Panc1 (cell line): ENCODE measurements at regions not wholly inside any gene's neighbourhood (a gene's known extent, or its start where the extent isn't known, plus 50 kb on each side); places are given as distances from the start of the nearest gene placed in this dataset.

Experiments used
- ATAC-seq: fragments of 200-7000 bp; cut with Tn5 transposase; 2 replicates; pipeline ENCODE4 v1.9.1; 2020; ENCODE audit warnings: mild to moderate bottlenecking, moderate library complexity
- BruUV-seq: library from RNA; stranded (reverse); fragments of 400-500 nt; replicated peaks from 2 replicates; lab custom pipeline; 2021; lab: Mats Ljungman, UMichigan
- CTCF ChIA-PET: fragments of 300-600 bp; sonication (Branson Sonifier 250); formaldehyde crosslinking; loops from one replicate; lab custom pipeline; 2022; ENCODE audit warnings: antibody characterized with exemption; lab: Charles Lee
- POLR2A ChIA-PET: fragments of 300-600 bp; sonication (Branson Sonifier 250); formaldehyde crosslinking; loops from one replicate; lab custom pipeline; 2022; ENCODE audit warnings: antibody characterized with exemption; lab: Charles Lee
- DNase-seq: peaks from one replicate; pipeline ENCODE4 v3.0.0-alpha.2; 2010; ENCODE audit warnings: low read depth, low spot score
- H3K27ac ChIP-seq: 2 replicates; pipeline ENCODE4 v1.5.1; 2011; ENCODE audit warnings: mild to moderate bottlenecking, low read length, inconsistent platforms
- H3K27me3 ChIP-seq: fragments of 200-500 bp; sonication (Bioruptor generic); 2 replicates; pipeline ENCODE4 v1.6.0; 2014; ENCODE audit warnings: low read length, inconsistent platforms; ENCODE audit not compliant: control insufficient read depth, insufficient read depth
- H3K36me3 ChIP-seq: fragments of 200-500 bp; sonication (Bioruptor generic); 2 replicates; pipeline ENCODE4 v1.5.1; 2014; ENCODE audit warnings: inconsistent platforms, mild to moderate bottlenecking, low read length, moderate library complexity; ENCODE audit not compliant: control insufficient read depth, insufficient read depth
- H3K4me1 ChIP-seq: 2 replicates; pipeline ENCODE4 v1.5.1; 2011; ENCODE audit warnings: inconsistent platforms, mild to moderate bottlenecking, low read length, moderate library complexity; ENCODE audit not compliant: control insufficient read depth, insufficient read depth
- H3K4me3 ChIP-seq, 2 experiments: 2 replicates each; pipeline ENCODE4 v1.5.1; 2011 to 2012; ENCODE audit warnings: low read depth in 2 of 2, low read length in 2 of 2, mild to moderate bottlenecking in 2 of 2, inconsistent platforms in 1 of 2, moderate library complexity in 1 of 2
- H3K9me3 ChIP-seq: fragments of 200-500 bp; sonication (Bioruptor generic); 2 replicates; pipeline ENCODE4 v1.5.1; 2014; ENCODE audit warnings: low read depth, mild to moderate bottlenecking, inconsistent platforms, low read length, moderate library complexity; ENCODE audit not compliant: control insufficient read depth, insufficient read depth
- POLR2AphosphoS5 ChIP-seq: IDR thresholded peaks from 2 replicates; pipeline ENCODE4 v1.6.1; 2012; ENCODE audit warnings: mild to moderate bottlenecking, low read depth, low read length, moderate library complexity
- SIN3A ChIP-seq: IDR thresholded peaks from 2 replicates; pipeline ENCODE4 v1.6.1; 2012; ENCODE audit warnings: low read depth, mild to moderate bottlenecking, low read length, moderate library complexity, borderline replicate concordance; ENCODE audit not compliant: insufficient read depth
- TCF7L2 ChIP-seq: IDR thresholded peaks from 2 replicates; pipeline ENCODE4 v1.6.1; 2011; ENCODE audit warnings: mild to moderate bottlenecking, low read depth, low read length, inconsistent platforms
- in situ Hi-C: cut with HindIII; loops from 2 replicates; pipeline ENCODE4 v1.10.0; 2016; ENCODE audit warnings: low sequenced_read_pairs, low pct_unique_long_range_greater_than_20kb
- intact Hi-C: fragments of 100-400 bp; cut with micrococcal nuclease; formaldehyde crosslinking; loops from one replicate; pipeline ENCODE4 v1.10.0; 2022; ENCODE audit not compliant: unreplicated experiment
- TF ChIP-seq, protein P1 (sequence below), 2 experiments: IDR thresholded peaks; 2 replicates each; pipeline ENCODE4 v1.6.1; 2011 to 2012; ENCODE audit warnings: low read depth in 2 of 2, control low read depth in 1 of 2, low read length in 1 of 2, mild to moderate bottlenecking in 1 of 2, moderate library complexity in 1 of 2; ENCODE audit not compliant: insufficient read depth in 1 of 2
- TF ChIP-seq, protein P2 (sequence below): fragments of 450-650 bp; IDR thresholded peaks from 2 replicates; pipeline ENCODE4 v1.5.1; 2017; ENCODE audit warnings: mild to moderate bottlenecking

DNA sequence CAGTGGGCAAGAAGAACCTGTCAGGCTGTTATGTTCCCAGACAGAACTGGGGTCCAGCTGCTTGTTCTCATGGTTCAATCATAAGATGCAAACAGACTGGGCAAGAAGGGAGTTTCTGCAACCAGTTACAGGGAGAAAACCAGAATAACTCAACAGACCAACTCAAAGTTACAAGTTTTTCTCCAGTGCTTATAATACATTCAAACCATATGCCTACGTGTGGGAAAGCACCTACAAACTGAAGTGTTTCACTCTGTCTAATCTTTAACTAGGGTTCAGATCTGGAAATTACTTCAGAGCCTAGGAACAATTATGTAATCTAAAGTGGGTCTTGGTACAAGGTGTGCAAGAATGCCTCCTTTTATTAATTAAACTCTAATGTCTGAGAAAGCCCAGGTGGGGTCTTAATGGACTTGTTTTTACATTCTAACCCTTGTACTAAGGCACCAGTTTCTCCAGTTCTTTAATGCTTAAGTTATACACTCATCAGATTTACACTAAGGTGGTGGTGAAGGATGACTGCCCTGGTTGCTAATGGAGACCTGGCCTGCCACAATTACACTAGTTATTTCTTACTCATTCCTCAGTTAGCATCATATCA lies 951.9 kb downstream of the TSN start:
- ATAC-seq, result no peak
- no TSS peak for BruUV-seq
- Histone ChIP-seq H3K36me3 (no peaks in the 10 kb centered on the region), H3K27me3 (no peaks in the 10 kb centered on the region), H3K4me3 (no peak overlapping the region), H3K4me1 (no peaks in the 10 kb centered on the region), H3K9me3 (no peaks in the 10 kb centered on the region), H3K27ac (no peak overlapping the region)
- DNase-seq, result no peak
- CTCF ChIA-PET, result no interaction called here
- intact Hi-C loops, result no loop called here
- POLR2A ChIA-PET, result no interaction called here
- no peak for TF ChIP-seq SIN3A
- TF ChIP-seq TCF7L2, result no peak
- TF ChIP-seq, protein P1, sequence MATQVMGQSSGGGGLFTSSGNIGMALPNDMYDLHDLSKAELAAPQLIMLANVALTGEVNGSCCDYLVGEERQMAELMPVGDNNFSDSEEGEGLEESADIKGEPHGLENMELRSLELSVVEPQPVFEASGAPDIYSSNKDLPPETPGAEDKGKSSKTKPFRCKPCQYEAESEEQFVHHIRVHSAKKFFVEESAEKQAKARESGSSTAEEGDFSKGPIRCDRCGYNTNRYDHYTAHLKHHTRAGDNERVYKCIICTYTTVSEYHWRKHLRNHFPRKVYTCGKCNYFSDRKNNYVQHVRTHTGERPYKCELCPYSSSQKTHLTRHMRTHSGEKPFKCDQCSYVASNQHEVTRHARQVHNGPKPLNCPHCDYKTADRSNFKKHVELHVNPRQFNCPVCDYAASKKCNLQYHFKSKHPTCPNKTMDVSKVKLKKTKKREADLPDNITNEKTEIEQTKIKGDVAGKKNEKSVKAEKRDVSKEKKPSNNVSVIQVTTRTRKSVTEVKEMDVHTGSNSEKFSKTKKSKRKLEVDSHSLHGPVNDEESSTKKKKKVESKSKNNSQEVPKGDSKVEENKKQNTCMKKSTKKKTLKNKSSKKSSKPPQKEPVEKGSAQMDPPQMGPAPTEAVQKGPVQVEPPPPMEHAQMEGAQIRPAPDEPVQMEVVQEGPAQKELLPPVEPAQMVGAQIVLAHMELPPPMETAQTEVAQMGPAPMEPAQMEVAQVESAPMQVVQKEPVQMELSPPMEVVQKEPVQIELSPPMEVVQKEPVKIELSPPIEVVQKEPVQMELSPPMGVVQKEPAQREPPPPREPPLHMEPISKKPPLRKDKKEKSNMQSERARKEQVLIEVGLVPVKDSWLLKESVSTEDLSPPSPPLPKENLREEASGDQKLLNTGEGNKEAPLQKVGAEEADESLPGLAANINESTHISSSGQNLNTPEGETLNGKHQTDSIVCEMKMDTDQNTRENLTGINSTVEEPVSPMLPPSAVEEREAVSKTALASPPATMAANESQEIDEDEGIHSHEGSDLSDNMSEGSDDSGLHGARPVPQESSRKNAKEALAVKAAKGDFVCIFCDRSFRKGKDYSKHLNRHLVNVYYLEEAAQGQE (IDR thresholded peaks at IDR 0.05; ENCODE audit: insufficient read depth in 1 of 2, low read depth in 2 of 2, low read length in 1 of 2), result no peak
- TF ChIP-seq, protein P2, sequence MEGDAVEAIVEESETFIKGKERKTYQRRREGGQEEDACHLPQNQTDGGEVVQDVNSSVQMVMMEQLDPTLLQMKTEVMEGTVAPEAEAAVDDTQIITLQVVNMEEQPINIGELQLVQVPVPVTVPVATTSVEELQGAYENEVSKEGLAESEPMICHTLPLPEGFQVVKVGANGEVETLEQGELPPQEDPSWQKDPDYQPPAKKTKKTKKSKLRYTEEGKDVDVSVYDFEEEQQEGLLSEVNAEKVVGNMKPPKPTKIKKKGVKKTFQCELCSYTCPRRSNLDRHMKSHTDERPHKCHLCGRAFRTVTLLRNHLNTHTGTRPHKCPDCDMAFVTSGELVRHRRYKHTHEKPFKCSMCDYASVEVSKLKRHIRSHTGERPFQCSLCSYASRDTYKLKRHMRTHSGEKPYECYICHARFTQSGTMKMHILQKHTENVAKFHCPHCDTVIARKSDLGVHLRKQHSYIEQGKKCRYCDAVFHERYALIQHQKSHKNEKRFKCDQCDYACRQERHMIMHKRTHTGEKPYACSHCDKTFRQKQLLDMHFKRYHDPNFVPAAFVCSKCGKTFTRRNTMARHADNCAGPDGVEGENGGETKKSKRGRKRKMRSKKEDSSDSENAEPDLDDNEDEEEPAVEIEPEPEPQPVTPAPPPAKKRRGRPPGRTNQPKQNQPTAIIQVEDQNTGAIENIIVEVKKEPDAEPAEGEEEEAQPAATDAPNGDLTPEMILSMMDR, result no peak
- no peak for TF ChIP-seq POLR2AphosphoS5
- in situ Hi-C loops, result no loop called here

DNA sequence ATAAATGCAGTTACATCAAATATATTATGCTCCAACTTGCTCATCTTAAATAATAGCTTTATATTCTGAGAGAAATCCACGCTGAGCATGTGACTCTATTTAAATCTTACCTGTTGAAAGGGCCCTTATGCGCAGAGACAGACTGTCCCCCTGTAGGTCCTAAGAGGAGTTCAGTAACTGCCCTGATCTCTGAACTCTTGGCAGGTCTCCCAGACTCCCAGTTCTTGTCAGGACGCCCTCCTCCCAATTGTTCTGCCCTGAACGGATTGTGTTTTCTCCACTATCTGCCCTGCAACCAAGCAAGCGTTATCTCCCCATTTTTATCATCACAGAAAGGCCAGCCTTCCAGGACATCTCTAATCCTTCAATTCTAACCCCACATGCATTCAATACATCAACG lies 954.6 kb downstream of the TSN start:
- no peak overlapping the region for H3K27ac ChIP-seq

More for the DNA sequence above, 954.6 kb downstream of the TSN start:
- in situ Hi-C loops (no loop called here), intact Hi-C loops (no loop called here)
- Histone ChIP-seq H3K4me3 (no peak overlapping the region), H3K4me1 (no peaks in the 10 kb centered on the region), H3K27me3 (no peaks in the 10 kb centered on the region), H3K9me3 (no peaks in the 10 kb centered on the region), H3K36me3 (no peaks in the 10 kb centered on the region)
- ChIA-PET CTCF (no interaction called here), POLR2A (no interaction called here)
- no peak for DNase-seq
- BruUV-seq, result no TSS peak
- ATAC-seq, result no peak
- TF ChIP-seq TCF7L2 (no peak), POLR2AphosphoS5 (no peak), SIN3A (no peak)
- TF ChIP-seq, protein P1 (IDR thresholded peaks at IDR 0.05; ENCODE audit: insufficient read depth in 1 of 2, low read depth in 2 of 2, low read length in 1 of 2), result no peak
- TF ChIP-seq, protein P2, result no peak
